OCI-M2 (cell line): ENCODE measurements at regions not wholly inside any gene's neighbourhood (a gene's known extent, or its start where the extent isn't known, plus 50 kb on each side); places are given as distances from the start of the nearest gene placed in this dataset.
"Not testable (repeated sequence)": the region's sequence is repeated elsewhere in the genome, so short reads cannot be mapped to it uniquely, and the experiment has no call there.

Source experiments
- DNase-seq: peaks from one replicate; lab custom pipeline; 2025; ENCODE audit not compliant: unreplicated experiment; lab: John Stamatoyannopoulos, UW

- DNase-seq: no peak
Observed at GRCh38 chr3:153785901-153786300, 335.3 kb upstream of the ARHGEF26 start.

DNA sequence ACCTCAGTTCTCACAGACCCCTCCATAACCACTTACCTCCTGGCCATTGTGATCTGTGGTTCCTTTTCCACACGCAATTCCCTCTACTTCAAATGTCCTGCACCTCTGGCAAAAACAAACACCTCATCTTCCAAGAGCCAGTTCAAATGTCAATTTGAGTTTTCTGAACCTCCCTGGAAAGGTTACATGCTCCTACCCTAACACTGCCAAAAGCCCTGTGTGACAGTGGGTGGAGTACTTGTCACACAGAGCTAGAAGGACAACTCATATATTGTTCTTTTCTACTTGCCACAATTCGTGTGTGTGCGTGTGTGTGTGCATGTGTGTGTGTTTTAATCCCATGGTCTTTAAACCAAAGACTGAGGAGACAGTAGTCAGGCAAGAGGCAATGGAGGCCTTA, 331.8 kb upstream of the ARHGEF26 start:
- DNase-seq: no peak

DNA sequence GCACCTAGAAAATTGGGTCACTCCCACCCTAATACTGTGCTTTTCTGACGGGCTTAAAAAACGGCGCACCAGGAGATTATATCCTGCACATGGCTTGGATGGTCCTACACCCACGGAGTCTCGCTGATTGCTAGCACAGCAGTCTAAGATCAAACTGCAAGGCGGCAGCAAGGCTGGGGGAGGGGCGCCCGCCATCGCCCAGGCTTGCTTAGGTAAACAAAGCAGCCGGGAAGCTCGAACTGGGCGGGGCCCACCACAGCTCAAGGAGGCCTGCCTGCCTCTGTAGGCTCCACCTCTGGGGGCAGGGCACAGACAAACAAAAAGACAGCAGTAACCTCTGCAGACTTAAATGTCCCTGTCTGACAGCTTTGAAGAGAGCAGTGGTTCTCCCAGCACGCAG, 324.1 kb upstream of the ARHGEF26 start:
- not testable (repeated sequence) for DNase-seq

DNA sequence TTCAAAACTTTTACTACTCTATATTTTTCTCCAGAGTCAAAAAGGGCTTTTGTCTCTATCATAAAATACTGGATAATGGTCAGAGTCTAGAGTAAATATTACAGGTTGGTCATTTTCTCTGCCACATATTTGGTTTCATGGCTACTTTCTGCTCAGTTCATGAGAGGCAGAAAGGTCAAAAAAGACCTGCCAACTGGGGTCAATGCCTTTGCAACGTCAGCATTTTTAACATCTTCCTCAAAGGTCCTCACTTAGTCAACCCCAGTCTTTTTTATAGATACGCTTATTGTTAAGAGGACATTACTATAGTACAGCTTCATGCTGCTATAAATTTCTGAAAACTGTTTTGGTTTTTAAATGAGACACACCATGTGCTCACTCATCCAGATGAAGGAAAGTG, 312.1 kb upstream of the ARHGEF26 start:
- DNase-seq: no peak

DNA sequence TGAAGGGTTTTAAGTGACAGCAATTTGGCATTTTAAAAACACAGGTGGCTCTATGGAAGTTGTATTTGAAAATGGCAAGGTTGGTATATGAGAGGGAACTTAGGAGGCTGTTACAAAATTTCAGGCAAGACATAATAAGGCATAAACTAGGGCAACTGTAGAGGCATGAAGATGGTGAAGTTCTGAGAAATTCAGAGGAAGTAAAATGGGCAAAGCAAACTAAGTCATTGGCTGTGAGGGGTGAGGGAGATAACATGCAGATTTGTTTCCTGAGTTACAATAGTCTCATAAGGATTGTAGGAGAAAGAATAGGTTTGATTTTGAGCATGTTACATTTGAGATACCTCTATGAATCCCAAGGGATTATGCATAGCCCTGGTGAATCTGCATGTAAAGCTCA, 302.9 kb upstream of the ARHGEF26 start:
- no peak for DNase-seq

GRCh38 chr3:153820035-153820434, 301.2 kb upstream of the ARHGEF26 start:
- DNase-seq: no peak

GRCh38 chr3:153828346-153828745, 292.8 kb upstream of the ARHGEF26 start:
- DNase-seq: not testable (repeated sequence)

DNA sequence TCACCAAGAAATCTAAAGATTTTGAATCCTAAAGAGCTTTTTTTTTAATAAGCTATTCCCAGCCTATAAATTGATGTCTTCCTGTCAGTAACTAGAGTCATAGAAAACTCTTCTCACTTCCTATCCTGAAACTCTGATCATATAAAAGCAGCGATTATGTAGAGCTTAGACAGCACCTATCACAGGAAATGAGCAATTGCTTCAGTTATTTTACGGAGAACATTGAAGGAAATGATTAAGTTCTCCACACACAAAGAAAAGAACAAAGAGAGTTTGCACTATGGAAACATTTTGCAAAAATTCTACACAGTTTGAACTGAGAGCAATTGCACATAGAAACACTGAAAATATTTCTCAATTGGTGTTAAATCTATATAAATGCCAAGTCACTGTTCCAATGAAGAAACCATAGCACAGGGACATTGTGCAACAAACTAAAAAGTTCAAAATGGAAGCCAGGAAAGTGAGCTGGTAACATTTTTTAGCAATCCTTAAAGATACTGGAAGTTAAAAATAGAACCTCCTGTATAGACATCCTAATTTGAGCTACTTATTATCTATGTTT, 291.5 kb upstream of the ARHGEF26 start:
- DNase-seq: no peak

GRCh38 chr3:153830552-153830951, 290.6 kb upstream of the ARHGEF26 start:
- DNase-seq: no peak

- DNase-seq: no peak
Observed at GRCh38 chr3:153835540-153835939, 285.6 kb upstream of the ARHGEF26 start.

DNA sequence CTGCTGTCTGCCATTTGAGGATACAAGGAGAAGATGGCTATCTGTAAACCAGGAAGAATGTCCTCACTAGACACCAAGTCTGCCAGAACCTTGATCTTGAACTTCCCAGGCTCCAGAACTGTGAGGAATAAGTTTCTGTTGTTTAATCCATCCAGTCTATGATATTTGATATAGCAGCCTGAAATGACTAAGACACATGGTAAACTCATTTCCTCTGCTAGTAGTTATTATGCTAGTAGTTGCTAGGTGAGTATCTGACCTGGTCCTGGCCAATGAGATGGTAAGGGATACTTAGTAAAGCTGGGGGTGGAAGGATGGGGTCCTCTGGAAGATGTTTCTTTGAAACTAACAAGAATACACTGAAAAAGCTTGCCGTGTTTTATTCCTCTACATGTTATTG, 280.7 kb upstream of the ARHGEF26 start:
- DNase-seq: no peak

DNA sequence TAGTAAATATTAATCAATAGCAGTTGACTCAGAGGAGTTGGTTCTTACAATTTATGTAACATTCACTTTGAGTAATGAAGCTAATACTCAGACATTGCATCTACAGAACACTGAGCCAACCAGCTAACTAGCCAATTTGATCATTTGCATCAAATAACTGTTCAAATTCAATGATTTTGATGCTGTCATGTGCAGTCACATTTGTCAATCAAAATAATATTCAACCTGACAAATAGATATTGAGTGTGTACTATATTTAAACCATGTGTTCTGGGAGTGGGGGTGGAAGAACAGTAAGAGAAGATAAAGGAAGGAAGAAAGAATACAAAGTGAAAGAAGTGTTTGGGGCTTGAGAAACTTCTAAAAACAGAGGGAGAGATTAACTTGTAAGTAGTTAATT, 277.2 kb upstream of the ARHGEF26 start:
- DNase-seq: no peak

DNA sequence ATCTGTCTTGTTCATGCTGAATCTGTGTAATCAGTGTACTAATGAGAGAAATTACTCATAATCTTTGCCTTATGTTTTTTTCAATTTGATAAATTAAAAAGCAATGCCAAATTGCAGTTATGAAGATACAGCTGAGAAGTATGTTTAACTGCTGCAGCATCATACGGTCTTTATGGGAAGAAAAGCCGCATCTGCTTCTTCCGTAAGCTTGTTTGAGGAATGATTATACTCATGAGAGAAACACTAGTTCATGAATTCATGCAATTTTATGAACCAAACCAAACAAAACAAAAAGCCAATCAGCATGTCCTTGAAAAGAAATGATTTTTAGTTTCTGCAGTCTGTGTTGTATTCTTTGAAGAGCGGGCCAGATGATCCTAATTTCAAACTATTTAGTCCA, 275.9 kb upstream of the ARHGEF26 start:
- DNase-seq: no peak

GRCh38 chr3:153848702-153849101, 272.5 kb upstream of the ARHGEF26 start:
- DNase-seq: no peak

DNA sequence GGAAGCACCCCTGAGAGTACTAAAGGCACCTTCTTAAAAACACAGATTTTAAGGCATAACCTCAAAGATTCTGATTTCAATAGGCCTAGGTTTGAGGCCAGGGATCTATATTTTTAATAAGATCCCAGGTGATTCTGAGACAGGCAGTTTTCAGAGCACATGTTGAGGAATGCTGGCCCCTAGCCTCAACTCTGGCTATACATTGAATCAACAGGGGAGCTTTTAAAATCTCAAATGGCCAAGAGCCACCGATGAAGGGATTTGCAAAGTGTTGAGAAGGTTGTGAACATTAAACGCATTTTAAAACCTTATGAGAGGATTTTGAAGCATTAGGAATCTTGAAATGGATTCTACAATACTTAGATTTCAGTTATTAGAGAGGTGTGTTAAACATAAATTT, 268.8 kb upstream of the ARHGEF26 start:
- no peak for DNase-seq

GRCh38 chr3:153853163-153853562, 268.0 kb upstream of the ARHGEF26 start:
- no peak for DNase-seq

DNA sequence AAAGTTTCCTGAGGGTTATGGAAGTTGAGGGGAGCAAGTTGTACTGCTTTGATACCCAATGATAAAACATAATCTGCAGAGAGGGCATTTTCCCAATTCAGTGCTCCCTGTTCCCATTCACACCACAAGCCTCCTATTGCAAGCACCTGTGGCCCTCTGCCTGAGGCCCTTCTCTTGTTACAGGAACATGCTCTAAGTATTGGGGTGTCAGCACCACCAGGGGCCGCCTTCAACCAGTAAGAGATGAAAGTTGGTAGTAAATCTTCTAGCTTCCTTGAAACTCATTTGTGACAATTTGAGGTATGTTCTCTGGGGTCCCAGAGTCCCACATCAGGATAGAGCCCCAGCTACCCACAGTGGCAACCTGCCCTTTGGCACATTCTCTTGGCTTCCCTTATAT, 265.4 kb upstream of the ARHGEF26 start:
- DNase-seq: no peak

DNA sequence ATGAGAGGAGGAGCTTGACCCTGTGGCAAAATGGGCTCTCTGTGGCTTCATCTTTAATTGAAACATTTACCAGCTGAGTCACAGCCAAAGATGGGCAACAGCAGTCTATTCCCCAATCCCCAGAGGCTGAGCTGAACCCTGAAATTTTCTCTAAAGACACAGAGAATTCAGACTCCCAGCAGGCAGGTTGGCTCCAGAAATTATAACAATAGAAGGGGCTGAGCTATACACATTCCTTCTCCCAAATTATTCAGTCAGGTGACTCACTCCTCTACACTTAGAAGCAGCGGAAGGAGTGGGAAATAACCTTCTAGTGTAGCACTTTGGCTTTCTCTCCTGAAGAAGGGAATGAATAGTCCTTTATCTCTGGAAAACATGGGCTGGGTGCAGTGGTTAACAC, 264.3 kb upstream of the ARHGEF26 start:
- DNase-seq: no peak

DNA sequence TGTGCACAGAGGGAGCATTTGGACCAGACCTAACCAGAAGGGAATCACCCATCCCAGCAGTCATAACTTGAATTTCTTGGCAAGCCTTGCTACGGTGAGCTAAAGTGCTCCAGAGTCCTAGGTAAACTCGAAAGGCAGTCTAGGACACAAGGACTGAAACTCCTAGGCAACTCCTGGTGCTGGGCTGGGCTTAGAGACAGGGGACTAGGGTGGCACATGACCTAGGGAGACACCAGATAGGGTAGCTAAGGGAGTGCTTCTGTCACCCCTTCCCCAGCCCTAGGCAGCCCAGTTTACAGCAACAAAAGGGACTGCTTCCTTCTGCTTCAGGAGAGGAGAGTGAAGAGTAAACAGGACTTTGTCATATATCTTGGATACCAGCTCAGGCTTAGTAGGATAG, 256.4 kb upstream of the ARHGEF26 start:
- no peak for DNase-seq

DNA sequence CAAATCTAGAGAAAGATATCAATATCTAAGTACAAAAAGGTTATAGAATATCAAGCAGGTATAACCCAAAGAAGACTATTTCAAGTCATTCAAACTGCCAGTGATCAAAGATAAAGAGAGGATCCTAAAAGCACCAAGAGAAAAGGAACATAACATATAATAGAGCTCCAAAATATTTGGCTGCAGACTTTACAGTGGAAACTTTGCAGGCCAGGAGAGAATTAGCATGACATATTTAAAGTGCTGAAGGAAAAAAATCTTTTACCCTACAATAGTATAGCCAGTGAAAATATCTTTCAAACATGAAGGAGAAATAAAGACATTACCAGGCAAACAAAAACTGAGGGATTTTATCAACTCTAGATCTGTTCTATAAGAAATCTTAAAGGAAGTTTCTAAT, 254.3 kb upstream of the ARHGEF26 start:
- DNase-seq: no peak

GRCh38 chr3:153874348-153874747, 246.8 kb upstream of the ARHGEF26 start:
- DNase-seq: not testable (repeated sequence)

DNA sequence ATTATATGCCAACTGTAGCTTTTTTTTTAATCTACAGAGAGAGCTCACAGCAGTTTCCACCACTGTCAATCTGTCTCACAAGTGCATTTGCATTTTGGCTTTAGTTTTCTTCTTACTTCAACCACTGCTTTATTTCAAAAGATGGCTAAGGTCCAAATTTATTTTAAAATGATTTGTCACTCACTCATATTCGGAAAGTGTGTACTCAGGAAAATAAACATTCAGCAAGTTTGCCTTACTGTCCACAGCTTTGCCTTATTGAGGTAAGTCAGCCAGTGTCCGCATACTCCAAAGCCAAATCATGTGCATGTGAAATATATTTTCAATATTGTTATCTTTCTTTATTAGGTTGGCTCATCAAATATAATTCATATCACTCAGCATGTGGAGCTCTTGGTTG, 240.7 kb upstream of the ARHGEF26 start:
- DNase-seq: no peak

GRCh38 chr3:153881201-153881600, 240.0 kb upstream of the ARHGEF26 start:
- no peak for DNase-seq

DNA sequence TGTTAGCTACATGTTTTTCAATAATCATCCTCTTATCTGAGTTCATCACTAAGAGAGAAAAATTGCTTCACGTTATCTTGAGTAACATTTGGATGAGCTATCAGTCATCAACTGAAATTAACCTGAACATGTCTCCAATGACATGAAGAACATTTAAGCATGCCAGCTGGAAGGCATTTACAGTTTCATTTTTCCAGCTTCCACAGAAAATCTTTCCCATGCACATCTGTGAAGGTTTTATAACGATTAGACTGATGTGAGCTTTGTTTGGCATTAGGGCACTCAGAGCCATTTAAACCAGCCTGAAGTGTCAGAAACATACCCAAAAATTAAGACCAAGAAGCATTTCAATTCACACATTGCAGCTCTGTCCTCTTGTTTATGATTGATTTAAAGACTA, 235.8 kb upstream of the ARHGEF26 start:
- DNase-seq: no peak
